ENCODE measurements at regions not wholly inside any gene's neighbourhood (a gene's known extent, or its start where the extent isn't known, plus 50 kb on each side); places are given as distances from the start of the nearest gene placed in this dataset.

DNA sequence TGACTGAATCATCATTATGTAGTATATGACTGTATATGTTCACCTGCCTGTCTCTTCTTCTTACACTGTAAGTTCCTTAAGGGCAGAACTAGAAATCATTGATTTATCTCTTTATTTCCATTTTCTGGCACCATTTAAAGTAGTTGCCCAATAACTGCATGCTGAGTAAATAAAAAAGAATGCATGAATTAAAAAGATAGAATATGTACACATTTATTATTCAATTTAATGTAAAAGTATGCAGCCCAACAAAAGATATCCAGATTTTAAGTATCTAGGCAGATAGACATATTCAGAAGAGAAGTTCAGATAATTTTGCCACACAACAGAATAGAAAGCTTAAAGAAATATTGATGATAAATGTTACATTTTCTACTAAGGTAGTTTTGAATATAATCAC is 1244.6 kb upstream of the ADGRL4 start:
- Histone ChIP-seq H3K4me1 (no peaks in the 10 kb centered on the region), H3K36me3 (no peaks in the 10 kb centered on the region), H3K4me3 (no peak overlapping the region), H3K9me3 (peaks cover 0 to 12% (median 8%) of the 10 kb centered on the region in 8 donors), H3K27ac (no peak overlapping the region), H3K27me3 (replicated peaks in 1 of 7) (no peaks in the 10 kb centered on the region)
- intact Hi-C loops (cut with DNase I; ENCODE audit: low total_unique reads): no loop called here
- TF ChIP-seq POLR2A (IDR thresholded peaks at IDR 0.05) (no peak), POLR2AphosphoS5 (IDR thresholded peaks at IDR 0.05) (no peak)
- TF ChIP-seq, protein P1, sequence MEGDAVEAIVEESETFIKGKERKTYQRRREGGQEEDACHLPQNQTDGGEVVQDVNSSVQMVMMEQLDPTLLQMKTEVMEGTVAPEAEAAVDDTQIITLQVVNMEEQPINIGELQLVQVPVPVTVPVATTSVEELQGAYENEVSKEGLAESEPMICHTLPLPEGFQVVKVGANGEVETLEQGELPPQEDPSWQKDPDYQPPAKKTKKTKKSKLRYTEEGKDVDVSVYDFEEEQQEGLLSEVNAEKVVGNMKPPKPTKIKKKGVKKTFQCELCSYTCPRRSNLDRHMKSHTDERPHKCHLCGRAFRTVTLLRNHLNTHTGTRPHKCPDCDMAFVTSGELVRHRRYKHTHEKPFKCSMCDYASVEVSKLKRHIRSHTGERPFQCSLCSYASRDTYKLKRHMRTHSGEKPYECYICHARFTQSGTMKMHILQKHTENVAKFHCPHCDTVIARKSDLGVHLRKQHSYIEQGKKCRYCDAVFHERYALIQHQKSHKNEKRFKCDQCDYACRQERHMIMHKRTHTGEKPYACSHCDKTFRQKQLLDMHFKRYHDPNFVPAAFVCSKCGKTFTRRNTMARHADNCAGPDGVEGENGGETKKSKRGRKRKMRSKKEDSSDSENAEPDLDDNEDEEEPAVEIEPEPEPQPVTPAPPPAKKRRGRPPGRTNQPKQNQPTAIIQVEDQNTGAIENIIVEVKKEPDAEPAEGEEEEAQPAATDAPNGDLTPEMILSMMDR (IDR thresholded peaks at IDR 0.05 in 8 of 11, conservative IDR thresholded peaks at IDR 0.05 in 3 of 11): no peak
- DNase-seq: no peak

DNA sequence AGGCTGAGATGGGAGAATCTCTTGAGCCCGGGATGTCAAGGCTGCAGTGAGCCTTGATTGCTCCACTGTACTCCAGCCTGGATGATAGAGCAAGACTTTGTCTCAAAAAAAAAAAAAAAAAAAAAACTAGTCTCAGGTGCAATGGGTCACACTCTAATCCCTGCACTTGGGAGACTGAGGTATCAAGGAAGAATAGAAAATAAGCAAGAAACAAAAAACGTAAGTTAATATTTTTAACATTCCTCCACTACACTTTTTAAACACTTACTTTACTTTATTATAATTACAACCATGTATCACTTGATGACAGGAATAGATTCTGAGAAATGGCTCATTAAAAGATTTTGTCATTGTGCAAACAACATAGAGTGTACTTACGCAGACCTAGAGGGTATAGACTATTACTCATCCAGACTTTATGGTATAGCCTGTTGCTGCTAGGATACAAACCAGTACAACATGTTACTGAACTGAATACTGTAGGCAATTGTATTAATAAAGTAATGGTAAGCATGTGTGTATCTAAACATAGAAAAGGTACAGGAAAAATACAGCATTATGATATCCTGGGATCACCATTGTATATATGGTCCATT is 1244.1 kb upstream of the ADGRL4 start:
- Histone ChIP-seq H3K27me3 (replicated peaks in 1 of 7) (no peaks in the 10 kb centered on the region), H3K36me3 (no peaks in the 10 kb centered on the region), H3K9me3 (peaks cover 0 to 12% (median 8%) of the 10 kb centered on the region in 8 donors), H3K4me1 (no peaks in the 10 kb centered on the region), H3K27ac (no peak overlapping the region), H3K4me3 (no peak overlapping the region)
- DNase-seq: no peak
- intact Hi-C loops (cut with DNase I; ENCODE audit: low total_unique reads): no loop called here
- 83 to 93% (median 88%) methylated on average over 3 of the region's 3 CpGs for WGBS, 5 donors
- TF ChIP-seq, protein P1 (IDR thresholded peaks at IDR 0.05 in 8 of 11, conservative IDR thresholded peaks at IDR 0.05 in 3 of 11): no peak
- TF ChIP-seq POLR2A (IDR thresholded peaks at IDR 0.05): no peak

DNA sequence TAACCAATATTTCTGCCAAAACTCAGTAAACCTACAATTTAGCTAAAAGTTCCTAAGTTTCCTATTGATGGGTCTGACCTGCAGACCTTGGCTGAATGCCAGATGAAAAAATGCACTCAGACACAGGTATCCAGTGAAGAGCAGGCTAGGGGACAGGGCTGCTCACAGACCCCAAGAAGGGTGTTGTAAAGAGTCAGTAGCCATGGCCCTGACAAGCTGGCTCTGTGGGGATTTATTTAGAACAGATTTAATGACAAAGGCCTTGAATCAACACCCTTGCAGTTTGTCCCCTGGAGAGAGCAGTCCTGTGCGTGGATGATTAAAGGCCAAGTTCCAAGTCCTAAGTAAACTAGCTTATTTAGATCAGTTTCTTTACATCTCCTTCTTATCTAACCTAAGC is 1243.2 kb upstream of the ADGRL4 start:
- no peak for DNase-seq
- H3K4me1 ChIP-seq: no peaks in the 10 kb centered on the region
- 83 to 96% (median 91%) methylated on average over 1 of the region's 1 CpG for WGBS, 5 donors
- intact Hi-C loops (cut with DNase I; ENCODE audit: low total_unique reads): no loop called here
- peaks cover 0 to 12% (median 8%) of the 10 kb centered on the region in 8 donors for H3K9me3 ChIP-seq
- no peaks in the 10 kb centered on the region for H3K36me3 ChIP-seq
- H3K27me3 ChIP-seq (replicated peaks in 1 of 7): no peaks in the 10 kb centered on the region
- no peak overlapping the region for H3K27ac ChIP-seq
- TF ChIP-seq, protein P1 (IDR thresholded peaks at IDR 0.05 in 8 of 11, conservative IDR thresholded peaks at IDR 0.05 in 3 of 11): no peak
- TF ChIP-seq POLR2A (IDR thresholded peaks at IDR 0.05): no peak
- TF ChIP-seq POLR2AphosphoS5 (IDR thresholded peaks at IDR 0.05): no peak
- H3K4me3 ChIP-seq: no peak overlapping the region

- DNase-seq: no peak
- TF ChIP-seq POLR2A (IDR thresholded peaks at IDR 0.05) (no peak), POLR2AphosphoS5 (IDR thresholded peaks at IDR 0.05) (no peak)
- TF ChIP-seq, protein P1 (IDR thresholded peaks at IDR 0.05 in 8 of 11, conservative IDR thresholded peaks at IDR 0.05 in 3 of 11): no peak
- Histone ChIP-seq H3K4me3 (no peak overlapping the region), H3K27me3 (replicated peaks in 1 of 7) (no peaks in the 10 kb centered on the region), H3K36me3 (no peaks in the 10 kb centered on the region), H3K27ac (no peak overlapping the region), H3K9me3 (peaks cover 0 to 12% (median 8%) of the 10 kb centered on the region in 8 donors), H3K4me1 (no peaks in the 10 kb centered on the region)
- intact Hi-C loops (cut with DNase I; ENCODE audit: low total_unique reads): no loop called here
Observed at GRCh38 chr1:80248886-80249285, 1242.4 kb upstream of the ADGRL4 start.
